PC-3 (cell line): ENCODE measurements at regions not wholly inside any gene's neighbourhood (a gene's known extent, or its start where the extent isn't known, plus 50 kb on each side); places are given as distances from the start of the nearest gene placed in this dataset.

Experiments used
- ATAC-seq: fragments of 200-7000 bp; cut with Tn5 transposase; 2 replicates; pipeline ENCODE4 v1.9.1; 2020; ENCODE audit warnings: mild to moderate bottlenecking, moderate library complexity
- BruUV-seq: library from RNA; stranded (reverse); fragments of 400-500 nt; replicated peaks from 2 replicates; lab custom pipeline; 2021; lab: Mats Ljungman, UMichigan
- CTCF ChIA-PET: fragments of 300-600 bp; sonication (Branson Sonifier 250); formaldehyde crosslinking; loops from one replicate; lab custom pipeline; 2022; ENCODE audit warnings: antibody characterized with exemption; lab: Charles Lee
- POLR2A ChIA-PET: fragments of 300-600 bp; sonication (Branson Sonifier 250); formaldehyde crosslinking; loops from one replicate; lab custom pipeline; 2022; ENCODE audit warnings: antibody characterized with exemption; ENCODE audit not compliant: unreplicated experiment; lab: Charles Lee
- DNase-seq: peaks from one replicate; pipeline ENCODE4 v3.0.0-alpha.2; 2015
- H2AFZ ChIP-seq: fragments of 300-600 bp; sonication (generic); 2 replicates; pipeline ENCODE4 v1.6.0; 2016; ENCODE audit warnings: antibody characterized with exemption, low read length
- H3F3A ChIP-seq: fragments of 300-600 bp; sonication (generic); one replicate; pipeline ENCODE4 v1.6.0; 2017; ENCODE audit warnings: antibody characterized with exemption, low read length, control low read depth, mild to moderate bottlenecking; ENCODE audit not compliant: unreplicated experiment
- H3K27ac ChIP-seq: fragments of 300-600 bp; sonication (generic); 2 replicates; pipeline ENCODE4 v1.5.1; 2016; ENCODE audit warnings: mild to moderate bottlenecking, low read length
- H3K27me3 ChIP-seq: fragments of 300-600 bp; sonication (generic); 2 replicates; pipeline ENCODE4 v1.6.1; 2016; ENCODE audit warnings: low read length, mixed read lengths
- H3K36me3 ChIP-seq: fragments of 300-600 bp; sonication (generic); 2 replicates; pipeline ENCODE4 v1.6.1; 2016; ENCODE audit warnings: low read depth, mixed run types, low read length, mixed read lengths
- H3K4me1 ChIP-seq: fragments of 300-600 bp; sonication (generic); 2 replicates; pipeline ENCODE4 v1.5.1; 2016; ENCODE audit warnings: low read length; ENCODE audit not compliant: insufficient read depth
- H3K4me2 ChIP-seq: fragments of 300-600 bp; sonication (generic); 2 replicates; pipeline ENCODE4 v1.6.0; 2016; ENCODE audit warnings: low read length
- H3K4me3 ChIP-seq: fragments of 300-600 bp; sonication (generic); 2 replicates; pipeline ENCODE4 v1.5.1; 2016; ENCODE audit warnings: mild to moderate bottlenecking, low read length, mixed read lengths
- H3K79me2 ChIP-seq: fragments of 300-600 bp; sonication (generic); 2 replicates; pipeline ENCODE4 v1.6.1; 2017; ENCODE audit warnings: low read length, mixed read lengths
- H3K9ac ChIP-seq: fragments of 300-600 bp; sonication (generic); 2 replicates; pipeline ENCODE4 v1.6.0; 2016; ENCODE audit warnings: mild to moderate bottlenecking, low read length
- H3K9me2 ChIP-seq: fragments of 300-600 bp; sonication (generic); replicated peaks from 2 replicates; pipeline ENCODE4 v1.6.1; 2016; ENCODE audit warnings: mixed run types, low read length, mixed read lengths
- H3K9me3 ChIP-seq: fragments of 300-600 bp; sonication (generic); 2 replicates; pipeline ENCODE4 v1.6.1; 2016; ENCODE audit warnings: low read length, mixed read lengths
- H4K20me1 ChIP-seq: fragments of 300-600 bp; sonication (generic); 2 replicates; pipeline ENCODE4 v1.6.1; 2016; ENCODE audit warnings: low read length, mixed read lengths
- EZH2 ChIP-seq: fragments of 300-600 bp; sonication (generic); IDR thresholded peaks from one replicate; pipeline ENCODE4 v1.6.1; 2017; ENCODE audit warnings: antibody characterized with exemption, mild to moderate bottlenecking, low read length; ENCODE audit not compliant: unreplicated experiment
- EZH2phosphoT487 ChIP-seq: fragments of 300-600 bp; sonication (generic); IDR thresholded peaks from 2 replicates; pipeline ENCODE4 v1.6.1; 2018; ENCODE audit warnings: mild to moderate bottlenecking, antibody characterized with exemption, low read length, borderline replicate concordance
- intact Hi-C: fragments of 100-400 bp; cut with micrococcal nuclease; formaldehyde crosslinking; loops from 2 replicates; pipeline ENCODE4 v1.9.0; 2023
- TF ChIP-seq, protein P1 (sequence below): fragments of 300-600 bp; sonication (generic); conservative IDR thresholded peaks from 2 replicates; pipeline ENCODE4 v1.5.1; 2017; ENCODE audit warnings: antibody characterized with exemption, low read depth, mild to moderate bottlenecking, low read length

DNA sequence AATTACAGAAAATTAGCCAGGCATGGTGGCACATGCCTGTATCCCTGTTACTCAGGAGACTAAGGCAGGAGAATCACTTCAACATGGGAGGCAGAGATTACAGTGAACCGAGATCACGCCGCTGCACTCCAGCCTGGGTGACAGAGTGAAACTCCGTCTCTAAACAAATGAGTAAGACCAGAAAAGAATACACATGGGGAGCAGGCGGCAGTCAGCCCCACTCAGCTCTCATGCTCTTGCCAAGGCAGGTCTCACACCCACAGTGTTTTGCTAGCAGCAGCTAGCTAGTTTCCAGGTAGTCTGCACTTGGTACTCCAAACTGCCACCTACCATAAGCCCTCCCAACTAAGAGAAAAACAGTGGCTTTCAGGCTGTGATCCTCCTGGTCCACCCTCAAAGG is 722.3 kb upstream of the CTNND2 start:
- Histone ChIP-seq H3K4me1 (no peaks in the 10 kb centered on the region), H2AFZ (no peak overlapping the region), H3K4me3 (no peak overlapping the region), H3K27me3 (no peaks in the 10 kb centered on the region), H3K36me3 (no peaks in the 10 kb centered on the region), H3K4me2 (no peak overlapping the region), H3K27ac (no peak overlapping the region), H3K79me2 (no peaks in the 10 kb centered on the region), H3F3A (no peaks in the 10 kb centered on the region), H4K20me1 (no peaks in the 10 kb centered on the region), H3K9me2 (no peaks in the 10 kb centered on the region), H3K9ac (no peak overlapping the region), H3K9me3 (no peaks in the 10 kb centered on the region)
- no TSS peak for BruUV-seq
- TF ChIP-seq, protein P1, sequence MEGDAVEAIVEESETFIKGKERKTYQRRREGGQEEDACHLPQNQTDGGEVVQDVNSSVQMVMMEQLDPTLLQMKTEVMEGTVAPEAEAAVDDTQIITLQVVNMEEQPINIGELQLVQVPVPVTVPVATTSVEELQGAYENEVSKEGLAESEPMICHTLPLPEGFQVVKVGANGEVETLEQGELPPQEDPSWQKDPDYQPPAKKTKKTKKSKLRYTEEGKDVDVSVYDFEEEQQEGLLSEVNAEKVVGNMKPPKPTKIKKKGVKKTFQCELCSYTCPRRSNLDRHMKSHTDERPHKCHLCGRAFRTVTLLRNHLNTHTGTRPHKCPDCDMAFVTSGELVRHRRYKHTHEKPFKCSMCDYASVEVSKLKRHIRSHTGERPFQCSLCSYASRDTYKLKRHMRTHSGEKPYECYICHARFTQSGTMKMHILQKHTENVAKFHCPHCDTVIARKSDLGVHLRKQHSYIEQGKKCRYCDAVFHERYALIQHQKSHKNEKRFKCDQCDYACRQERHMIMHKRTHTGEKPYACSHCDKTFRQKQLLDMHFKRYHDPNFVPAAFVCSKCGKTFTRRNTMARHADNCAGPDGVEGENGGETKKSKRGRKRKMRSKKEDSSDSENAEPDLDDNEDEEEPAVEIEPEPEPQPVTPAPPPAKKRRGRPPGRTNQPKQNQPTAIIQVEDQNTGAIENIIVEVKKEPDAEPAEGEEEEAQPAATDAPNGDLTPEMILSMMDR = no peak
- TF ChIP-seq EZH2 (no peak), EZH2phosphoT487 (no peak)
- no peak for ATAC-seq
- ChIA-PET CTCF (no interaction called here), POLR2A (no interaction called here)
- DNase-seq = no peak
- intact Hi-C loops = no loop called here

DNA sequence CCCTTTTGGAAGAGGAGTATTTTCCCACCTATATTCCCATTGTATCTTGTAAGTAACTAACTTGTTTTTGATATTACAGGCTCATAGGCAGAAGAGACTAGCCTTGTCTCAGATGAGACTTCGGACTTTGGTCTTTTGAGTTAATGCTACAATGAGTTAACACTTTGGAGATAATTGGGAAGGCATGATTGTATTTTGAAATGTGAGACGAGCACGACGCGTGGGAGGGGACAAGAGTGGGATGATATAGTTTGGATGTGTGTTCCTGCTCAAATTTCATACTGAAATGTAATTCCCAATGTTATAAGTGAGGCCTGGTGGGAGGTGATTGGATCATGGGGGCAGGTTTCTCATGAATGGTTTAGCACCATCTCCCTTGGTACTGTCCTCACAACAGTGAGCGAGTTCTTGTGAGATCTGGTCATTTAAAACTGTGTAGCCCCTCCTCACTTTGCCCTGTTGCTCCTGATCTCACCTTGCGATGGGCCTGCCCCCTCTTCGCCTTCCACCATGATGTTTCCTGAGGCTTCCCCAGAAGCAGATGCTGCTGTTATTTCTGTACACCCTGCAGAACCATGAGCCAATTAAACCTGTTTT is 721.5 kb upstream of the CTNND2 start:
- CTCF ChIA-PET = no interaction called here
- BruUV-seq = no TSS peak
- POLR2A ChIA-PET = no interaction called here
- ATAC-seq (no peak), DNase-seq (no peak)
- Histone ChIP-seq H3K27me3 (no peaks in the 10 kb centered on the region), H4K20me1 (no peaks in the 10 kb centered on the region), H3F3A (no peaks in the 10 kb centered on the region), H3K9me2 (no peaks in the 10 kb centered on the region), H3K4me1 (no peaks in the 10 kb centered on the region), H3K9me3 (no peaks in the 10 kb centered on the region), H3K4me3 (no peak overlapping the region), H3K9ac (no peak overlapping the region), H2AFZ (no peak overlapping the region), H3K36me3 (no peaks in the 10 kb centered on the region), H3K79me2 (no peaks in the 10 kb centered on the region), H3K4me2 (no peak overlapping the region), H3K27ac (no peak overlapping the region)
- intact Hi-C loops = no loop called here
- TF ChIP-seq EZH2 (no peak), EZH2phosphoT487 (no peak)
- TF ChIP-seq, protein P1 = no peak

DNA sequence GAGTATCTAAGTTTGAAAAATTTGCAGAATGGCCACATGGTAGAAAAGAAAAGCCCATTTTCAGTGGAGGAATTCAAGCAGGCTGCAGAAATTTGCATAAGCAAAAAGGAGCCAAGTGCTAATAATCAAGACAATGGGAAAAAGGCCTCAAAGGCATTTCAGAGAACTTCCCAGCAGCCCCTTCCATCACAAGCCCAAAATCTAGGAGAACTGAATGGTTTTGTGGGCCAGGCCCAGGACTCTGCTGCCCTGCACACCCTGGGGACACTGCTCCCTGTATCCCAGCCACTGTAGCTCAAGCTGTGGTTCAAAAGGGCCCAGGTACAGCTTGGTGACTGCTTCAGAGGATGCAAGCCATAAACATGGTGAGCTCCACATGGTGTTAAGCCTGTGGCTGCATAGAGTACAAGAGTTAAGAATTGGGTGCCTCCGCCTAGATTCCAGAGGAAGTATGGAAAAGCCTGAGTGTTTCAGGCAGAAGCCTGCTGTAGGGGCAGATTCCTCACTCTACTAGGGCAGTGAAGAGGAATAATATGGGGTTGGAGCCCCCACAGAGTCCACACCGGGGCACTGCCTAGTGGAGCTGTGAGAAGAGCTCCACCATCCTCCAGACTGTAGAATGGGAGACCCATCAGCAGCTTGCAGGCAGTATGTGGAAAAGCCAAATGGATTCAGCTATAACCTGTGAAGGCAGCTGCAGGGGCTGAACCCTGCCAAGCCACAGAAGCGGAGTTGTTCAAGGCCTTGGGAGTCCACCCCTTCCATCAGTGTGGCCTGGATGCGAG is 720.7 kb upstream of the CTNND2 start:
- H3K79me2 ChIP-seq = no peaks in the 10 kb centered on the region
- H3K9me2 ChIP-seq = no peaks in the 10 kb centered on the region
- TF ChIP-seq, protein P1 = no peak
- TF ChIP-seq EZH2 (no peak), EZH2phosphoT487 (no peak)
- H3F3A ChIP-seq = no peaks in the 10 kb centered on the region
- BruUV-seq = no TSS peak
- no peak overlapping the region for H3K4me2 ChIP-seq
- H3K4me1 ChIP-seq = no peaks in the 10 kb centered on the region
- H3K36me3 ChIP-seq = no peaks in the 10 kb centered on the region
- ChIA-PET CTCF (no interaction called here), POLR2A (no interaction called here)
- H3K4me3 ChIP-seq = no peak overlapping the region
- no peak overlapping the region for H3K27ac ChIP-seq
- DNase-seq = no peak
- H3K9ac ChIP-seq = no peak overlapping the region
- ATAC-seq = no peak
- no peaks in the 10 kb centered on the region for H4K20me1 ChIP-seq
- intact Hi-C loops = no loop called here
- no peaks in the 10 kb centered on the region for H3K27me3 ChIP-seq
- no peaks in the 10 kb centered on the region for H3K9me3 ChIP-seq
- no peak overlapping the region for H2AFZ ChIP-seq
